ENCODE measurements at regions not wholly inside any gene's neighbourhood (a gene's known extent, or its start where the extent isn't known, plus 50 kb on each side); places are given as distances from the start of the nearest gene placed in this dataset.

DNA sequence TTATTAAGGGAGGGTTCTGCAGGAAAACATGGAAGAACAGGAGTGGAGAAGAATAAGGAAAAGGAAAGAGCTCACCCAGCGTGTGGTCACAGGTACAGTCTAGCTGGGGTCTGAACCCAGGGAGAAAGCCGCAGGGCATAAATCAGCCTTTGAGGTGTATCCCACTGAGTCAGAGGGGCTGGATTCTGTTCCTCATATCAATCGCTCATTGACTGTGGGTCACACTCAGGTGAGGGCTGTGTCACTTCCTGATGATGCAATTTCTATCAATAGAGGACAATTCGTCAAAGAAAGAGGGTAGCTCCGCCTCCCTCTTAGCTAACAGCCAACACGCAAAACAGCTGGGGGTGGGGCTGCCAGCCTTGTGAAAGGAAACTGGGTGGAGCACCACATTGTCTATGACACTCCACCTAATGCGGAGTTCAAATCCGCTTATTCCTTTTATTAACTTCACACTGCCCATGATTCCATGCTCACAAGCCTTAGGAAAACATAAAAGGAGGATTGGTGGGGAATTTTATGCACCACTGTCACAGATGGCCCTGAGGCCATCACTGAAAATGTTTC lies 176.2 kb downstream of the ICE1 start (continued):
- TF ChIP-seq, protein P1, sequence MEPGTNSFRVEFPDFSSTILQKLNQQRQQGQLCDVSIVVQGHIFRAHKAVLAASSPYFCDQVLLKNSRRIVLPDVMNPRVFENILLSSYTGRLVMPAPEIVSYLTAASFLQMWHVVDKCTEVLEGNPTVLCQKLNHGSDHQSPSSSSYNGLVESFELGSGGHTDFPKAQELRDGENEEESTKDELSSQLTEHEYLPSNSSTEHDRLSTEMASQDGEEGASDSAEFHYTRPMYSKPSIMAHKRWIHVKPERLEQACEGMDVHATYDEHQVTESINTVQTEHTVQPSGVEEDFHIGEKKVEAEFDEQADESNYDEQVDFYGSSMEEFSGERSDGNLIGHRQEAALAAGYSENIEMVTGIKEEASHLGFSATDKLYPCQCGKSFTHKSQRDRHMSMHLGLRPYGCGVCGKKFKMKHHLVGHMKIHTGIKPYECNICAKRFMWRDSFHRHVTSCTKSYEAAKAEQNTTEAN (CRISPR knock-in tag; IDR thresholded peaks at IDR 0.05), result no peak
- TF ChIP-seq NFYB (CRISPR knock-in tag; conservative IDR thresholded peaks at IDR 0.05; ENCODE audit: low read depth), result no peak
- TF ChIP-seq CREB1 (CRISPR knock-in tag; IDR thresholded peaks at IDR 0.05), result no peak
- TF ChIP-seq, protein P2, sequence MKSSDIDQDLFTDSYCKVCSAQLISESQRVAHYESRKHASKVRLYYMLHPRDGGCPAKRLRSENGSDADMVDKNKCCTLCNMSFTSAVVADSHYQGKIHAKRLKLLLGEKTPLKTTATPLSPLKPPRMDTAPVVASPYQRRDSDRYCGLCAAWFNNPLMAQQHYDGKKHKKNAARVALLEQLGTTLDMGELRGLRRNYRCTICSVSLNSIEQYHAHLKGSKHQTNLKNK (CRISPR knock-in tag; IDR thresholded peaks at IDR 0.05), result no peak
- TF ChIP-seq ELF4 (CRISPR knock-in tag; IDR thresholded peaks at IDR 0.05; ENCODE audit: low read depth), result no peak

- no peak for DNase-seq (ENCODE audit: low spot score)
- Mint-ChIP-seq H3K27me3 (ENCODE audit: low read depth) (no peaks in the 10 kb centered on the region), H3K36me3 (no peaks in the 10 kb centered on the region), H3K27ac (no peak overlapping the region), H3K4me1 (peaks cover 5% of the 10 kb centered on the region), H3K9me3 (peaks cover 15% of the 10 kb centered on the region), H3K4me3 (no peak overlapping the region)
- TF ChIP-seq, protein P3, sequence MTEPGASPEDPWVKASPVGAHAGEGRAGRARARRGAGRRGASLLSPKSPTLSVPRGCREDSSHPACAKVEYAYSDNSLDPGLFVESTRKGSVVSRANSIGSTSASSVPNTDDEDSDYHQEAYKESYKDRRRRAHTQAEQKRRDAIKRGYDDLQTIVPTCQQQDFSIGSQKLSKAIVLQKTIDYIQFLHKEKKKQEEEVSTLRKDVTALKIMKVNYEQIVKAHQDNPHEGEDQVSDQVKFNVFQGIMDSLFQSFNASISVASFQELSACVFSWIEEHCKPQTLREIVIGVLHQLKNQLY (CRISPR knock-in tag; IDR thresholded peaks at IDR 0.05), result no peak
- TF ChIP-seq NFE2L1 (CRISPR knock-in tag; IDR thresholded peaks at IDR 0.05) (no peak), IRF2 (CRISPR knock-in tag; IDR thresholded peaks at IDR 0.05; ENCODE audit: borderline replicate concordance, low read depth) (no peak), ESRRA (CRISPR knock-in tag; IDR thresholded peaks at IDR 0.05; ENCODE audit: borderline replicate concordance) (no peak), PRRX2 (CRISPR knock-in tag; IDR thresholded peaks at IDR 0.05) (no peak), NR1H2 (CRISPR knock-in tag; IDR thresholded peaks at IDR 0.05) (no peak), FOXP1 (CRISPR knock-in tag; IDR thresholded peaks at IDR 0.05; ENCODE audit: borderline replicate concordance) (no peak), EMX1 (CRISPR knock-in tag; IDR thresholded peaks at IDR 0.05) (no peak)
- POLR2A ChIA-PET, result no interaction called here
- no peak for ATAC-seq
- CTCF ChIA-PET, result no interaction called here
Measured at GRCh38 chr5:5593391-5593790, 170.9 kb downstream of the ICE1 start.

DNA sequence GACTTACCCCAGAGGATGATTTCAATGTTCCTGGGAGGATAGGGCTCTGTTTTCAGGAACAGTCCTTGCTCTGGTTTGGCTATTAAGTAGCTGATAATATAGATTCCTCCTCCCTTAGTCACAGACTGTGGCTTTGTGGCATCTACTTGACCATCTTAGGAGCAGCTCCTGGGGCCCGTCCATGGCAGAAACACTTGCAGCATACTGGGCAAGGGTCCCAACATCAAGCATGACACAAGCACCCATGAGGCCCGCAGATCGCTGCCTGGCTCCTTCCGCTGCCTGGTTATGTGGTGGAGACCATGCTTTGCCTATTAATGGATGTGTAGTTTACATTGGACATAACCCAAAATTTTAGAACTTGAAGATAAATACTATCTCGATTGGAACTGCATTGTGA lies 170.1 kb downstream of the ICE1 start:
- ATAC-seq, result no peak
- Mint-ChIP-seq H3K27me3 (ENCODE audit: low read depth) (peaks cover 3% of the 10 kb centered on the region; the same call in 1 of the 2 replicates), H3K9me3 (peaks cover 22% of the 10 kb centered on the region), H3K4me1 (peaks cover 3% of the 10 kb centered on the region; the same call in 1 of the 2 replicates), H3K36me3 (no peaks in the 10 kb centered on the region), H3K4me3 (no peak overlapping the region), H3K27ac (no peak overlapping the region)
- no peak for TF ChIP-seq ZNF423 (CRISPR knock-in tag; IDR thresholded peaks at IDR 0.05)
- TF ChIP-seq, protein P4, sequence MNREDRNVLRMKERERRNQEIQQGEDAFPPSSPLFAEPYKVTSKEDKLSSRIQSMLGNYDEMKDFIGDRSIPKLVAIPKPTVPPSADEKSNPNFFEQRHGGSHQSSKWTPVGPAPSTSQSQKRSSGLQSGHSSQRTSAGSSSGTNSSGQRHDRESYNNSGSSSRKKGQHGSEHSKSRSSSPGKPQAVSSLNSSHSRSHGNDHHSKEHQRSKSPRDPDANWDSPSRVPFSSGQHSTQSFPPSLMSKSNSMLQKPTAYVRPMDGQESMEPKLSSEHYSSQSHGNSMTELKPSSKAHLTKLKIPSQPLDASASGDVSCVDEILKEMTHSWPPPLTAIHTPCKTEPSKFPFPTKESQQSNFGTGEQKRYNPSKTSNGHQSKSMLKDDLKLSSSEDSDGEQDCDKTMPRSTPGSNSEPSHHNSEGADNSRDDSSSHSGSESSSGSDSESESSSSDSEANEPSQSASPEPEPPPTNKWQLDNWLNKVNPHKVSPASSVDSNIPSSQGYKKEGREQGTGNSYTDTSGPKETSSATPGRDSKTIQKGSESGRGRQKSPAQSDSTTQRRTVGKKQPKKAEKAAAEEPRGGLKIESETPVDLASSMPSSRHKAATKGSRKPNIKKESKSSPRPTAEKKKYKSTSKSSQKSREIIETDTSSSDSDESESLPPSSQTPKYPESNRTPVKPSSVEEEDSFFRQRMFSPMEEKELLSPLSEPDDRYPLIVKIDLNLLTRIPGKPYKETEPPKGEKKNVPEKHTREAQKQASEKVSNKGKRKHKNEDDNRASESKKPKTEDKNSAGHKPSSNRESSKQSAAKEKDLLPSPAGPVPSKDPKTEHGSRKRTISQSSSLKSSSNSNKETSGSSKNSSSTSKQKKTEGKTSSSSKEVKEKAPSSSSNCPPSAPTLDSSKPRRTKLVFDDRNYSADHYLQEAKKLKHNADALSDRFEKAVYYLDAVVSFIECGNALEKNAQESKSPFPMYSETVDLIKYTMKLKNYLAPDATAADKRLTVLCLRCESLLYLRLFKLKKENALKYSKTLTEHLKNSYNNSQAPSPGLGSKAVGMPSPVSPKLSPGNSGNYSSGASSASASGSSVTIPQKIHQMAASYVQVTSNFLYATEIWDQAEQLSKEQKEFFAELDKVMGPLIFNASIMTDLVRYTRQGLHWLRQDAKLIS (CRISPR knock-in tag; IDR thresholded peaks at IDR 0.05; ENCODE audit: borderline replicate concordance), result no peak
- TF ChIP-seq HMGA2 (CRISPR knock-in tag; IDR thresholded peaks at IDR 0.05), result no peak
- POLR2A ChIA-PET, result no interaction called here
- CTCF ChIA-PET, result no interaction called here
- DNase-seq (ENCODE audit: low spot score), result no peak

GRCh38 chr5:5591567-5591966 lies 169.1 kb downstream of the ICE1 start:
- DNase-seq (ENCODE audit: low spot score) (no peak), ATAC-seq (no peak)
- Mint-ChIP-seq H3K4me3 (no peak overlapping the region), H3K36me3 (peaks cover 5% of the 10 kb centered on the region), H3K4me1 (peaks cover 3% of the 10 kb centered on the region; the same call in 1 of the 2 replicates), H3K27me3 (ENCODE audit: low read depth) (peaks cover 3% of the 10 kb centered on the region; the same call in 1 of the 2 replicates), H3K27ac (no peak overlapping the region), H3K9me3 (peaks cover 28% of the 10 kb centered on the region)
- POLR2A ChIA-PET, result no interaction called here
- CTCF ChIA-PET, result no interaction called here
- TF ChIP-seq ZNF263 (CRISPR knock-in tag; IDR thresholded peaks at IDR 0.05; ENCODE audit: low read depth), result no peak
- no peak for TF ChIP-seq TCF7 (CRISPR knock-in tag; IDR thresholded peaks at IDR 0.05; ENCODE audit: low read depth)
- TF ChIP-seq ATF6 (CRISPR knock-in tag; IDR thresholded peaks at IDR 0.05), result no peak
- no peak for TF ChIP-seq FOXP1 (CRISPR knock-in tag; IDR thresholded peaks at IDR 0.05; ENCODE audit: borderline replicate concordance)
- TF ChIP-seq JUN (CRISPR knock-in tag; IDR thresholded peaks at IDR 0.05), result no peak
- no peak for TF ChIP-seq SMAD4 (CRISPR knock-in tag; IDR thresholded peaks at IDR 0.05)
- no peak for TF ChIP-seq GABPB1 (CRISPR knock-in tag; IDR thresholded peaks at IDR 0.05)
- no peak for TF ChIP-seq NFATC4 (CRISPR knock-in tag; IDR thresholded peaks at IDR 0.05)
